Jurkat, Clone E6-1 (cell line): ENCODE measurements at regions not wholly inside any gene's neighbourhood (a gene's known extent, or its start where the extent isn't known, plus 50 kb on each side); places are given as distances from the start of the nearest gene placed in this dataset.
A peak's percentile ranks its signal among the peaks of the same experiment; 100 is the strongest.

ENCODE experiments used
- DNase-seq: peaks from one replicate; pipeline ENCODE4 v3.0.0-alpha.2; 2011; ENCODE audit warnings: low read depth, low spot score
- H3K4me3 ChIP-seq: 2 replicates; pipeline ENCODE4 v1.5.1; 2011; ENCODE audit warnings: mild to moderate bottlenecking, low read length, control low read depth, moderate library complexity

GRCh38 chr2:40751981-40752380 lies 300.1 kb upstream of the SLC8A1 start:
- DNase-seq, result no peak
- no peak overlapping the region for H3K4me3 ChIP-seq

DNA sequence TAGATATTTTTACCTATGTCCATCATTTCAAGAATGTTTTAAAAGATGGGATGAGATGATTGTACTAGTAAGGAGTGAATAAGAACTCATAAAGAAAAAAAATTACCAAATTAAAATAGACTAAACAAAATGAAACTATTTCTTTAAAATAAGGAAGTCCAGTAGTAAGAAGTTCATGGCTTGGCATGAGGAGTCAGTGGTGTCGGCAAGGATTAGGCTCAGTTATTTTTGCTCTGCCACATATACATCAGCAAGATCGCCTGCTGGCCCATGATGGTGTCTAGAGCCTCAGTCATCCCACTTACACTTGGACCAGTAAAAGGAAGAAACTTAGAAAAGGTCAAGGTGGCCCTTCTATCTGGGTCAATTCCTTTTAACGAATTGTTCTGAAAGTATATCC lies 300.9 kb upstream of the SLC8A1 start:
- DNase-seq, result no peak
- no peak overlapping the region for H3K4me3 ChIP-seq

DNA sequence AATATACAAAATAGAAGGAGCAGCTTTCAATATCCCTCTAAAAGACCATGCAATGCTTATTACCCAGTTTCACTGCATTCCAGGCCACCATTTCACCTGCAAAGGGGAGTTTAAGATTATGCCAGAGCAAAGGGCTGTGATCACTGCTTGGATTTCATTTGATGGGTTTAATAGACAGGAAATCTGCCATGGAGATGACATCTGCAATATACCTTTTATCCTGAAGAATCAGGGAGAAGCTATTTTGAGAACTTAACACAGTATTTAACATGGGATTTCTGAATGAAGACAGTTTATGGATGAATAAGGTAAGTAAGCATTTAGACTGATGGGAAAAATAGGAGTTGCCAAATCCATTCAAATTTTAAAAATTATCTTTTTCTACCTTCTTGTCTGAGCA lies 303.0 kb upstream of the SLC8A1 start:
- H3K4me3 ChIP-seq, result no peak overlapping the region
- no peak for DNase-seq

DNA sequence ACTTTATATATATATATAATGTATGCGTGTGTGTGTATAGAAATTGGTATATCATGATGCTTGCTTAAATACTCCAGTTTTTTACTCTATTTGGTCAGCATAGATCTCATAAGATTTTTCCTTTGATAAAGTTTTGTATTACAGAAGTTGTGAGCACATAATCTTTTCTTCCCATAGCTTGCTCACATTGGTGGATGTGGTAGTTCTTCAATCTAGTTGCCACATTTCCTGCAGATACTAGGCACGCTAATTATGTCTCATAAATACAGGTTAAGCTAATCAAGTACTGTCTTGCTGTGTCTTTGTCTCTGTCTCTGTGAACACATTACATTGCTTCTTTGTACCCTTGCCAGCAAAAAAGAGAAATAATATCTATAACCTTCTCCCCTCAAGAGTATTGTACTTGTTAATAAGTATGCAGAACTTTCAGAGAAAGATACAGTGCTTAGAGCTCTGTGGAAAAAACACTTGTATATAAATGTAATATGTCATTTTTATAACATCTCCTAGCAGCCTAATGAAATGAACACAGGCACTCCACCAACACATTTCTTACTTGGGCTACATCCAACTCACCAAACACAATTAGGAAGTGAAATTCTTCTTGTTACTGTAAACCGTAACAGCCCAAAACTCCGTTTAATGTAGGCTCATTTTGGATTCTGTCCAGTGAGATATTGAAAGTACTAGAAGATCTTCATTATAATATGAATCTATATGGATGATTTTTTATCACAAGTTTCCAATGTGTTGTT lies 306.7 kb upstream of the SLC8A1 start:
- DNase-seq, result no peak
- H3K4me3 ChIP-seq, result no peak overlapping the region

DNA sequence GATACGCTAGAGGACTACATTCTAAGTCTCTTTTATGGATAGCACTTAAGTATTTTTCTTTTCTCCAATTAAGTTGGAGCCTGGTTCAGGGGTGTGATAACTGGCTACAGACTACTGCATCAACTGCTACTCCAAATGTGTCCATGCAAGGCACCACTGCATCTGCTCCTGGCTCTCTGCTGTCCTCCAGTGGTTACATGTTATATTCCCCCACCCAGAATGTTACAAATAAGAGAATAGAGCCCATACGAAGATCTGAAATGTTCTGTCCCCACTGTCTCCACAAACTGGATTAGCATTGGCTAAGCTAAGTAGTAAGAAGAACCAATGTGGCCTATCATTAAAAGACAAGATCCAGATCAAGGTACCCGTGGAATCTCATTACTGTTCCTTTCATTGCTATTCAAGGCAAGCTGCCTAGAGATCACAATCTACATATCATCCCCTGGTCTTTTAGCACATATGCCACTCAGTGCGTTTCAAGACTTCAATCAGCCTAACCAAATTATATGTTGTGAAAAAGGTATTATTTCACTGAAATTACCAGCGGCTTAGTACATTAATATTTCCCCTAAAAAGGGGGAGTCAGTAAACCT lies 308.3 kb upstream of the SLC8A1 start:
- no peak overlapping the region for H3K4me3 ChIP-seq
- DNase-seq, result no peak

- DNase-seq, result no peak
- no peak overlapping the region for H3K4me3 ChIP-seq
Observed at GRCh38 chr2:40773291-40773690, 321.4 kb upstream of the SLC8A1 start.

- no peak overlapping the region for H3K4me3 ChIP-seq
- no peak for DNase-seq
Observed at GRCh38 chr2:40783704-40784103, 331.8 kb upstream of the SLC8A1 start.

DNA sequence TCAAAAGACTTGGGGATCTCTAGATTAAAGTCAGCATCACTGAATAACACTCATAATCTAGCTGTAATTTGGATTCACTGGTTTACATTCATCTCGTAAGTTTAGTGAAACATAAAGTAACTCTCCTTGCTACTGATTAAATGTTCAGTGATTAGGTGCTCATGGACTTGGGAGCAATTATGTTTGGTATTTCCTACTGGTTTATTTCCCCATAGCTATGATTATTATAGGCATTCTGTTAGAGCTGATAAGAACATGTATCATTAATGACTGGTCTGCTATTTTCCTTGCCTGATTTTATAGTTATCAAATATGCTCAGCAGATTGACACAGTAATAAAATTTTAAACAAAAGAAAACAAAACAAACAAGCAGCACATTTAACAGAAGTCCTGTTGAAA lies 334.7 kb upstream of the SLC8A1 start:
- no peak overlapping the region for H3K4me3 ChIP-seq
- DNase-seq, result no peak

DNA sequence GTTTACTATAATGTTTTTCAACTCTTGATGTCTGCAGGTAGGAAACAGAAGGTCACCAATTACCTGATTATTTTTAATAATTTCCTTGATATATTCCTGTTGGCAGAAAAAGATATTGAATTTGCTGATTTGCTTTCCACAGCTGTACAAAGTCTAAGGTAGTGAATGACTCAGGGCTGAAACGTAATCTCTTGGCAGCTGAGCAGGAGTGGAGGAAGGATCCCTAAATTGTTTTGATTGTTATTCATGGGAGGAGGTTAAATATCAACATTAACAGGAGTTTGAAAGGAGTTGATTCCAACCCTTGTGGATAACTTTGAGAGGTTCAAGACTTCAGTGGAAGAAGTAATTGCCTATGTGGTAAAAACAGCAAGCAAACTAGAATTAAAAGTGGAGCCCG lies 345.2 kb upstream of the SLC8A1 start:
- no peak for DNase-seq
- H3K4me3 ChIP-seq, result no peak overlapping the region

DNA sequence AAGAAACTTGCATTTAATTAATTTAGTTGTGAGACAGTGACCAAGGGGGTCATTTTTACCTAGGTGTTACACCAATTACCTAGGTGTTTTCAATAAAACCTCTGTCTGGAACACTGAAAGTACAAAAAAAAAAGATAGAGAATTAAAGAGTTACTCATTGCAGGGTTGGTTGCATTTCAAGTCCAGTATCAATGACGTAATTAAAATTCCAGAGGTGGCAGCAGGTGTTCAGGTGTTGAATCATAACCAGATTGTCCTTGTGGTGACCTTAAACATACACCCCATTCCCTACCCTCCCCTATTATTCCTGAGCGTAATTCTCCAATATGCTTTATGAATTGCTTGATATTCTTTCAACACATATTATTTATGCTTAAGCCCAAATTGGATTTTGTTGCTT lies 352.0 kb upstream of the SLC8A1 start:
- DNase-seq, result no peak
- no peak overlapping the region for H3K4me3 ChIP-seq

GRCh38 chr2:40809156-40809555 lies 357.3 kb upstream of the SLC8A1 start:
- H3K4me3 ChIP-seq, result no peak overlapping the region
- DNase-seq, result no peak

DNA sequence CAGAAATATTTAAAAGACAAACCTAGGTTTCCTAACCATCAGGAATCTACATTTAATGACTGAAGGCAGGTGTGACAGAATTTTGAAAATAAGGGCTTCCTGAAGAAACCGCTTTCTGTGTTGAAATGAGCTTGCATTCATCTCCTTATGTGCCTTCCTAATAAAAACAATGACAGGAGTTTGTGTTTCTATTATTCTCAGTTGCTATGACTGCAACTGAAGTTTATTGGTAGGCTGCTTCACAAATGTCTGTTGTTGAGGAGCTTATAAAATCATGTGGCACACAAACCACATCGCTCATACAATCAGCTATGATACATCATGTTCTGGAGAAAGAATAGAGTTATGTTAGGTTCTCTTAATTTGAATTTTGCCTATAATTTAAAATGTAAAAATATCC lies 362.7 kb upstream of the SLC8A1 start:
- H3K4me3 ChIP-seq, result no peak overlapping the region
- no peak for DNase-seq

- no peak overlapping the region for H3K4me3 ChIP-seq
- no peak for DNase-seq
Observed at GRCh38 chr2:40820319-40820718, 368.4 kb upstream of the SLC8A1 start.

GRCh38 chr2:40823478-40823877 lies 371.6 kb upstream of the SLC8A1 start:
- no peak overlapping the region for H3K4me3 ChIP-seq
- peak; percentile 40 for DNase-seq

DNA sequence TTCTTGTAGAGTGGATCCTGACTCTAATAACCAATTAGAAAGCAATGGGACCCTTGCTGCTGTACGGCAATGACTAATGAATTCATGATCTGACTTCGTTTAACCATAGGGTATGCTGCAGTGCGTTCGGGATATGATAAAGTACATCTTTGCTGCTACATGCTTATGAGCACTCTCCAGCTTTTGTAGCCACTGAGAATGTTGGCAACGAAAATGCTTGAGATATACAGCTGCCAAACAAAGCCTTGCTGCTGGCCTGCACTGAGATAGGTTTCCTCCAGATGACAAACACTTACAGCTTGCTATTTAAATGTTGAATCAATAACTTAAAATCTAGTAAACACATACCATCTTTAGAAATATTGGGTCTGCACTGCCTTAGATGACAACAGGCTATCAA lies 372.4 kb upstream of the SLC8A1 start:
- H3K4me3 ChIP-seq, result no peak overlapping the region
- no peak for DNase-seq

DNA sequence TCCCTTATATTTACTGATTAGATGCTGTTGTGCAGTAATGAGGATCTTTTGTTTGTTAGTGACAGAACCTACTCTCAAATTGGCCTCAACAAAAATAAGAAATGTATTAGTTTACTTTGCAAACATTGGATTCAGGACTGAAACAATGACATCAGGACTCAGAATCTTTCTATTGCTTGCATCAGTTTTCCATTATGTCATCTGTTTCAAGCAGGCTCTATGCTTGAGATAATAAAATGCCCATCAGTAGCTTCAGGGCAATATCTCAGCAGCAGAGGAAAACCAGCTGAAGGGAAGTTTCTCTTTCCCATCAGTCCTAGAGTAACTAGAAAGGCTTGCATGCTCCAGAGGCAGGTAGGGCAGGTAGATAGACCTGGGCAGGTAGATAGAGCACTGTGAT lies 375.5 kb upstream of the SLC8A1 start:
- no peak overlapping the region for H3K4me3 ChIP-seq
- no peak for DNase-seq

GRCh38 chr2:40831321-40831873 lies 379.5 kb upstream of the SLC8A1 start:
- no peak for DNase-seq
- no peak overlapping the region for H3K4me3 ChIP-seq

GRCh38 chr2:40841856-40842255 lies 390.0 kb upstream of the SLC8A1 start:
- DNase-seq, result no peak
- no peak overlapping the region for H3K4me3 ChIP-seq

DNA sequence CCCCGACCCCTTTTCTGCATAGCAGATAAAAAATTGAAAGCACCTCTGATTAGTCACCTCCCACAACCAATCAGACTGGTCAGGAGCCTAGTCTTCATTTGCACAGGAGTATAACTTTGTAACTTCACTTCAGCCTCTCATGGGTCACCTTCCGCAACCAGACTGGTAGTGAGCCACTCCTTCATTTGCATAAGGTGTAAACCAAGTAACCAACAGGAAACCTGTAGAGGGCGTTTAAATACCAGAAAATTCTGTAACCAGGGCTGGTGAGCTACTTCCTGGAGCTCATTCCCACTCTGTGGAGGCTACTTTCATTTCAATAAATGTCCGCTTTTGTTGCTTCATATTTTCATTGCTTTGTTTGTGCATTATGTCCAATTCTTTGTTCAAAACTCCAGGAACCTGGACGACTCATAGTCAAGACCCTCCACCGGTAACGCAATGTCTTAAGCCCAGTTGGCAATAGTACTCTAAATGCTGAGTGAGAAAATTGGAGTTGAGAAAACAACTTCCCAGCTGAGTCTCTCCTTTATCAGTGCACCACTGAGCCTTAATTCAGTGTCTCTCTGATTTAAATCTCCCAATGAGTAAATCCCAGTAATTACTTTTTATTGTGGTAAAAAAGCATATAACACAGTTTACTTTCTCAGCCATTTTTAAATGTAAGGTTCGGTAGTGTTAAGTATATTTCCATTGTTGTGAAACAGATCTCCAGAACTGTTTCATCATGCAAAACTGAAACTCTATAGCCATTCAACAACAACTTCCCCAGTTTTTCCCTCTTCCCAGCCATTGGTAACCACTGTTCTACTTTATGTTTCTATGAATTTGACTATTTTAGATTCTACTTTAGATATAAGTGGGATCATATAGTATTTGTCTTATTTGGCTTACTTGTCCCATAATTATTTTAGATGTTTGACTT lies 392.7 kb upstream of the SLC8A1 start:
- peak; percentile 7 for DNase-seq
- no peak overlapping the region for H3K4me3 ChIP-seq

GRCh38 chr2:40851661-40852060 lies 399.8 kb upstream of the SLC8A1 start:
- DNase-seq, result no peak

More at GRCh38 chr2:40851661-40852060, 399.8 kb upstream of the SLC8A1 start:
- H3K4me3 ChIP-seq, result no peak overlapping the region
